K562 (cell line): ENCODE measurements at regions not wholly inside any gene's neighbourhood (a gene's known extent, or its start where the extent isn't known, plus 50 kb on each side); places are given as distances from the start of the nearest gene placed in this dataset.

Experiments used
- ATAC-seq: fragments of 200-7000 bp; cut with Tn5 transposase; 3 replicates; pipeline ENCODE4 v1.9.1; 2020; ENCODE audit warnings: moderate library complexity
- BruUV-seq: library from RNA; stranded (reverse); fragments of 400-500 nt; replicated peaks from 2 replicates; lab custom pipeline; 2021; lab: Mats Ljungman, UMichigan
- CTCF ChIA-PET: fragments of 300-600 bp; formaldehyde crosslinking; extraction: SDS; loops from one replicate; lab custom pipeline; 2021; ENCODE audit warnings: low intra/inter-chr PET ratio; lab: Yijun Ruan, JAX
- POLR2A ChIA-PET: fragments of 300-600, 350-650 bp; sonication (Branson Sonifier 250); formaldehyde crosslinking; extraction: SDS; loops from one replicate; lab custom pipeline; 2021; ENCODE audit warnings: antibody characterized with exemption, inconsistent platforms; lab: Yijun Ruan, JAX
- DNase-seq, 4 experiments: peaks; one replicate each; pipeline versions ENCODE4 v3.0.0 to v3.0.0-alpha.2; 2011 to 2018; ENCODE audit warnings: low spot score in 3 of 4, mixed read lengths in 3 of 4; ENCODE audit errors: extremely low read depth in 1 of 4
- FAIRE-seq: peaks from 2 replicates; lab custom pipeline; 2011; peaks lifted over from hg19 to GRCh38; lab: Jason Lieb, UNC
- H2AFZ ChIP-seq: 2 replicates; pipeline ENCODE4 v1.6.0; 2011; ENCODE audit warnings: low read depth, low read length, control low read depth, inconsistent platforms
- H3K27ac ChIP-seq: fragments of 200-600 bp; 3 replicates; pipeline ENCODE4 v1.8.0; 2011; ENCODE audit warnings: low read depth, mild to moderate bottlenecking, control low read depth, inconsistent platforms, low read length, moderate library complexity, mixed read lengths; ENCODE audit errors: extremely low read depth
- H3K27me3 ChIP-seq, 2 experiments: fragments of 300-600 bp in 1 of 2; 2 replicates in 1 of 2; 3 replicates in 1 of 2; pipeline versions ENCODE4 v1.6.0 to v1.8.0; 2011; ENCODE audit warnings: inconsistent platforms in 2 of 2, low read length in 2 of 2, mild to moderate bottlenecking in 1 of 2, mixed read lengths in 1 of 2, moderate library complexity in 1 of 2; ENCODE audit not compliant: control insufficient read depth in 2 of 2, insufficient read depth in 2 of 2
- H3K36me3 ChIP-seq: fragments of 300-600 bp; 3 replicates; pipeline ENCODE4 v1.8.0; 2011; ENCODE audit warnings: mild to moderate bottlenecking, low read length, inconsistent platforms; ENCODE audit not compliant: control insufficient read depth, insufficient read depth
- H3K4me1 ChIP-seq, 2 experiments: fragments of 200-600 bp in 1 of 2; replicated peaks in 1 of 2; 2 replicates in 1 of 2; 3 replicates in 1 of 2; pipeline versions ENCODE4 v1.5.1 to v1.8.0; 2011; ENCODE audit warnings: inconsistent platforms in 2 of 2, low read length in 2 of 2, mild to moderate bottlenecking in 1 of 2, mixed read lengths in 1 of 2, moderate library complexity in 1 of 2; ENCODE audit not compliant: control insufficient read depth in 2 of 2, insufficient read depth in 2 of 2
- H3K4me2 ChIP-seq: 2 replicates; pipeline ENCODE4 v1.6.1; 2011; ENCODE audit warnings: low read length, control low read depth, inconsistent platforms, mixed read lengths; ENCODE audit not compliant: insufficient read depth
- H3K4me3 ChIP-seq: fragments of 200-600 bp; sonication (generic), shearing (Covaris generic); 2 replicates; pipeline ENCODE4 v1.5.1; 2016; ENCODE audit warnings: control low read depth, inconsistent platforms
- H3K79me2 ChIP-seq: fragments of 200-600 bp; 3 replicates; pipeline ENCODE4 v1.8.0; 2011; ENCODE audit warnings: low read length, inconsistent platforms; ENCODE audit not compliant: control insufficient read depth, insufficient read depth
- H3K9ac ChIP-seq, 2 experiments: 2 replicates each; pipeline versions ENCODE4 v1.6.0 to v1.6.1; 2011; ENCODE audit warnings: low read depth in 2 of 2, low read length in 2 of 2, control low read depth in 1 of 2, inconsistent platforms in 1 of 2, mild to moderate bottlenecking in 1 of 2, mixed read lengths in 1 of 2; ENCODE audit not compliant: insufficient read depth in 1 of 2
- H3K9me1 ChIP-seq: one replicate; pipeline ENCODE4 v1.6.0; 2011; ENCODE audit warnings: inconsistent platforms, mild to moderate bottlenecking, low read length, moderate library complexity; ENCODE audit not compliant: control insufficient read depth, insufficient read depth
- H3K9me3 ChIP-seq: replicated peaks from 2 replicates; pipeline ENCODE4 v1.5.1; 2011; ENCODE audit warnings: low read depth, low read length, inconsistent platforms; ENCODE audit not compliant: control insufficient read depth, insufficient read depth
- H4K20me1 ChIP-seq: replicated peaks from 2 replicates; pipeline ENCODE4 v1.6.1; 2011; ENCODE audit warnings: low read length, inconsistent platforms, mixed read lengths; ENCODE audit not compliant: control insufficient read depth, insufficient read depth
- BACH1 ChIP-seq: fragments of 200-800 bp; sonication (Bioruptor generic); IDR thresholded peaks from 2 replicates; pipeline ENCODE4 v1.6.1; 2016; ENCODE audit warnings: missing genetic modification characterization, missing compliant biosample characterization
- CHD4 ChIP-seq: fragments of 200-600 bp; sonication (generic); IDR thresholded peaks from 3 replicates; pipeline ENCODE4 v1.6.1; 2012; ENCODE audit warnings: low read depth, mild to moderate bottlenecking, mixed read lengths, low read length, inconsistent platforms; ENCODE audit not compliant: insufficient read depth, insufficient replicate concordance, poor library complexity, severe bottlenecking
- ETV1 ChIP-seq: fragments of 450-650 bp; conservative IDR thresholded peaks from 2 replicates; pipeline ENCODE4 v1.6.1; 2016; ENCODE audit warnings: missing genetic modification characterization, control low read depth, low read depth, missing compliant biosample characterization
- TCF7 ChIP-seq: sonication (generic); IDR thresholded peaks from 2 replicates; pipeline ENCODE4 v1.6.1; 2016; ENCODE audit warnings: antibody characterized with exemption, borderline replicate concordance
- ZNF75A ChIP-seq: fragments of 450-650 bp; formaldehyde crosslinking; IDR thresholded peaks from 2 replicates; pipeline ENCODE4 v1.4.0; 2020; ENCODE audit warnings: mild to moderate bottlenecking
- WGBS: fragments of 100-300 bp; shearing (Covaris generic); methylation state at CpG from one replicate; pipeline ENCODE4 v1.1.6; 2016; ENCODE audit warnings: low coverage, mixed read lengths; ENCODE audit not compliant: insufficient coverage; ENCODE audit errors: missing lambda C conversion rate; 5-methylcytosine and 5-hydroxymethylcytosine counted together
- in situ Hi-C: fragments of 300-500 bp; cut with MboI; formaldehyde crosslinking; loops from 4 replicates; pipeline ENCODE4 v1.15.0; 2018; ENCODE audit warnings: inconsistent platforms, mixed read lengths
- intact Hi-C: fragments of 100-400 bp; cut with micrococcal nuclease; formaldehyde crosslinking; loops from 2 replicates; pipeline ENCODE4 v1.14.2; 2022

- TF ChIP-seq ETV1 (tag) (no peak), TCF7 (no peak), BACH1 (tag) (no peak)
- TF ChIP-seq, all 486 proteins: peak for 0
Observed at GRCh38 chr5:26416911-26417310, 621.5 kb downstream of the CDH9 start (continued).

DNA sequence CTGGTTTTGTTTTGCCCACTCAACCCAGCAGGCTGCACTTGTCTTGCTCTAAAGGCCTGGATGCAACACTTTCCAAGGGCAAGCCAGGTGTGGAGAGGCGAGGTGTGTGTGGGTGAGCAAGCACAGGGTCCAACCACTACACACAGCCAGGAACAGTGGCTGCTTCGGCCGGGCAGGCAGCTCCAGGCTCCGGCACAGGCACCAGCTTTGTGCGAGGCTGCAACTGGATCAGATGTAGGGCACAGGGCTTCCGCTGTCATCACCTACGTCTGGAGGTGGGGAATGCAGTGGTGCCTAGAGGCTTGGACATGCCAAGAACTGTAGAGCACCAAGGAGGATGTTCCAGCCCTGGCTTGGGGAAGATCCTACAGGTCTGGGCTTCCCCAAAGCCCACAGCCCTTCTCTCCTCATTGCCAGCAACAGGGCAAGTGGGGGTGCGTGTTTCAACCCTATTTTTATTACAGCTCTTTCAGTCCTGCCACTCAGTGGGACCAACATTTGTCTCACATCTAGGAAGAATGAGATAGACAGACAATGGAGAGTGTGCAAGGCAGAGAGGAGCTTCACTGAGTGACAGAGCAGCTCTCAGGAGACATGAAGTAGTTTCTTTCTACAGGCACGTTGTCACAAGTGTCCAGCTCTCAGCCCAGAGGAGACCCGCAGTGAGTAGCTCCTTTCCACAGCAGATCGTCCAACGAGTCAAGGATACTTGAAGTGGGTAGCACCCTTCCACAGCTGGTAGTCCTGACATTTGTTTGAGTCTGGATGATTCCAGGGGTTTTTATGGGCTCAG lies 622.2 kb downstream of the CDH9 start:
- intact Hi-C loops: no loop called here
- H3K4me1 ChIP-seq: no peaks in the 10 kb centered on the region
- H2AFZ ChIP-seq: no peak overlapping the region
- no peaks in the 10 kb centered on the region for H3K79me2 ChIP-seq
- no peak for TF ChIP-seq ZNF75A (CRISPR knock-in tag)
- no peak for TF ChIP-seq CHD4
- TF ChIP-seq, all 486 proteins: peak for 0
- ChIA-PET CTCF (no interaction called here), POLR2A (interaction anchor here (0.5 kb wide), 1 partner anchor 574 kb away, joined by 3 read pairs; no protein-coding TSS in a partner anchor)
- in situ Hi-C loops: no loop called here
- no peaks in the 10 kb centered on the region for H3K9me1 ChIP-seq
- H3K27ac ChIP-seq: no peak overlapping the region
- no peaks in the 10 kb centered on the region for H3K36me3 ChIP-seq
- no peak for DNase-seq
- H3K9me3 ChIP-seq: no peaks in the 10 kb centered on the region; the same call in 1 of the 2 replicates
- H3K27me3 ChIP-seq: no peaks in the 10 kb centered on the region
- no peak for ATAC-seq
- no peak overlapping the region for H3K4me2 ChIP-seq
- no peaks in the 10 kb centered on the region for H4K20me1 ChIP-seq
- no peak overlapping the region for H3K9ac ChIP-seq
- no peak for FAIRE-seq
- H3K4me3 ChIP-seq: no peak overlapping the region
- WGBS: 2% methylated on average over 12 of the region's 12 CpGs
- BruUV-seq: no TSS peak
